ENCODE measurements at regions not wholly inside any gene's neighbourhood (a gene's known extent, or its start where the extent isn't known, plus 50 kb on each side); places are given as distances from the start of the nearest gene placed in this dataset.
"Not testable (repeated sequence)": the region's sequence is repeated elsewhere in the genome, so short reads cannot be mapped to it uniquely, and the experiment has no call there.

- no peak for DNase-seq (ENCODE audit: low spot score)
Observed at GRCh38 chr7:149564340-149565095, 66.9 kb upstream of the ZNF746 start.

GRCh38 chr7:149562602-149563001 lies 65.0 kb upstream of the ZNF746 start:
- DNase-seq (ENCODE audit: low spot score), result no peak

- DNase-seq (ENCODE audit: low spot score), result no peak
Observed at GRCh38 chr7:149561072-149561471, 63.5 kb upstream of the ZNF746 start.

- no peak for DNase-seq (ENCODE audit: low spot score)
Observed at GRCh38 chr7:149559711-149560110, 62.1 kb upstream of the ZNF746 start.

GRCh38 chr7:149558149-149558861 lies 60.7 kb upstream of the ZNF746 start:
- DNase-seq (ENCODE audit: low spot score), result no peak

GRCh38 chr7:149556525-149556924 lies 58.9 kb upstream of the ZNF746 start:
- not testable (repeated sequence) for DNase-seq (ENCODE audit: low spot score)

GRCh38 chr7:149554821-149555220 lies 57.2 kb upstream of the ZNF746 start:
- DNase-seq (ENCODE audit: low spot score), result not testable (repeated sequence)

GRCh38 chr7:149553991-149554390 lies 56.4 kb upstream of the ZNF746 start:
- DNase-seq (ENCODE audit: low spot score), result not testable (repeated sequence)

GRCh38 chr7:149552799-149553198 lies 55.2 kb upstream of the ZNF746 start:
- DNase-seq (ENCODE audit: low spot score), result no peak
